HG02938 (cell line): ENCODE measurements at regions not wholly inside any gene's neighbourhood (a gene's known extent, or its start where the extent isn't known, plus 50 kb on each side); places are given as distances from the start of the nearest gene placed in this dataset.
A peak's percentile ranks its signal among the peaks of the same experiment; 100 is the strongest.

Experiments
- ATAC-seq: cut with Tn5 transposase; IDR thresholded peaks from one replicate; pipeline ENCODE4 v1.9.1; 2021; ENCODE audit warnings: mild to moderate bottlenecking, moderate library complexity; ENCODE audit not compliant: unreplicated experiment

- ATAC-seq: no peak
Observed at GRCh38 chr2:126512026-126512425, 143.9 kb upstream of the GYPC start.

- ATAC-seq: no peak
Observed at GRCh38 chr2:126513033-126513432, 142.9 kb upstream of the GYPC start.

- ATAC-seq: no peak
Observed at GRCh38 chr2:126515471-126515870, 140.5 kb upstream of the GYPC start.

GRCh38 chr2:126518196-126518595 lies 137.8 kb upstream of the GYPC start:
- ATAC-seq: no peak

GRCh38 chr2:126527836-126528490 lies 128.0 kb upstream of the GYPC start:
- peak; percentile 78 for ATAC-seq

DNA sequence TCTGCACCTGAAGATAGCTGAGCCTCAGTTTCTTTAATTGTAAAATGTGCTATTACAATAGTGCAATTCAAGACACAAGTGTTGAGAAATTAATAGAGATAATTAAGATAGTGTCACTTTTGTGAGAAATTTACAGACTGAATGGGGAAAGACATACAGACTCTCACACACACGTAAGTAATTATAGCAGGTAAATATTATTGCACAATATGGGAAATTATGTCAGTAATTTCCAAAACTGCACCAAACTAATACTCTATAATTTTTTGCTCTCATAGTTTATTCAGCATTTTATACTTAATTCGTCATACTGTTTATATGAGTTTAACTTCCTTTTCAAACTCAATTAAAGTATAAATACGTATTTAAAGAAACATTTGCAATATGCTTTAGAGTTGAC lies 124.9 kb upstream of the GYPC start:
- no peak for ATAC-seq

DNA sequence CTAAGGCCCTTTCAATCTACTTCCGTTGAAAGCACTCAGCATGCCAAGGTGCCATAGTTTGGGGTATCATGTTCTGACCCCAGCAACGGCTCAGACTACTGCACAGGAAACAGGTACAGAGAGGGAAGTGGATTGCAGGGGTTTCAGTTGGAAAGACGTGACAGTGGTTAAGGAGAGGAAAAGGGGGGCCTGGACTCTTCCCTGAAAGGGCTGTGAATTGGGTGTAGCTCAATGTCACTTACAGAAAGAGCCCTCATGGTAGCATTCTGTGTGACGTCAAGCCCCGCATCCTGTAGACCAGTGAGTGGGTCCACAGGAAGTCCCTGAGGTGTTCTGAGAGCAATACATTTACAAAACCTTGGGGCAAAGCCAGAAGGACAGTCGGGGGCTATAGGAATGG lies 121.5 kb upstream of the GYPC start:
- peak; percentile 59 for ATAC-seq

- ATAC-seq: no peak
Observed at GRCh38 chr2:126535408-126535807, 120.5 kb upstream of the GYPC start.

DNA sequence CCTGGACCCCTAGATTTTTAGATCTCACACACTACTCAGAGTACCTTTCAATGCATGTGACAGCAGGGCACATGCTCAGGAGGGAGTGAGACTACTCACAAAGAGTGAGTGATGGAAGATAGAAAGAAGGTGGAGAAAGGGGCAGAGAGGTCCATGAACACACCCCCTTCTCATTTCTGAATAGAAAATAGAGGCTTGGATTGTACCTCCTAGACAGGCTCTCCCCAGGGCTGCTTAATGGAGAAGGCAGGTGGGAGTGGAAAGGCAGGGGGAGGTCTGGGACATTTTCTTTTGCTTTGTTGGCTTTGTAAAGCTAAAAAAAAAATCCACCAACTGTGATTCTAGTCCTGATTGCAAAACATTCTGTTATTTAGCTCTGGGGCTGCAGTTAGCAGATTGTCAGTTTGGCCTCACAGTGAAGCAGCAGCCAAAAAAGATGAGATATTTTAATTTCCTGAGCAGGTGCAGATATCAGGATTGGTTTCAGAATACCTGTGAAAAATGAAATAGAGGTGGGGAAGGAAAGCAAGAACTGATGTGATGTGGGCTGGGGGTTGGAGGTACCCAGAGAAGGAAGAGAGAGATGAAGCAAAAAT lies 119.3 kb upstream of the GYPC start:
- ATAC-seq: no peak

DNA sequence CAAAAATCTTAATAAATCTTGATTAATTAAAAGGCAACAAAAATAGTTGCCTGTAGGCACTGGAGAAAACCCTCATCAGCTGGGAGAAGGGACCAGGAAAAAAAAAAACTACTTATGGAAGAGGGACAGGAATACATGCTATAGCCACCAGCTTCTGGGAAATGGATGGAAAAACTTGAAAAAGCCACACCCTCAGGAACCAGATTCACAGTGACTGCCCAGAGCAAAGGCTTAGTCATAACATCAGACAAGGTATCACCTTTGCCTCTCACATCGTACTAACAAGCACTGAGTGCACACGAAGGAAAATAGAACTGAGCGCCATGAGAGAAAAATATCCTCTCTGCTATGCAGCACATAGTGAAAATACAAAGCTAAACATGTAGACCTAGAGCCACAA lies 116.9 kb upstream of the GYPC start:
- no peak for ATAC-seq

DNA sequence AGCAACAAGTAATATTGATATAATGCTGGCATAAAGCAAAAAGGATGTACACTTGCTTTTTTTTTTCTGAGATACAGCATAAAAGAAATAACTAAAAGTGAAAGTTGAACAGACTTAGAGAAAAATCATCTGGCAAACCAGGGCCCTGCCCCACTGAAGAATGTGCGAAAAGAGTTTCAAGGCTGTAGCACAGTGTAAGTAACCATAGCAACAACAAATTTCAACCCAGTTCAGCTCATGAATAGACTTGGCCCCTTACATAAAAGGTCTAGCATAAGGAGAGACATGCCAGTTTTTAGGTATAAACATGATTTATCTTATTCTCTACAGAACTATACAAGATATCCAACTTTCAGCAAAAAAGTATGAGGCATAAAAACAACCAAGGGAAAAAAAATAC lies 113.7 kb upstream of the GYPC start:
- no peak for ATAC-seq

GRCh38 chr2:126543081-126543480 lies 112.9 kb upstream of the GYPC start:
- ATAC-seq: no peak

DNA sequence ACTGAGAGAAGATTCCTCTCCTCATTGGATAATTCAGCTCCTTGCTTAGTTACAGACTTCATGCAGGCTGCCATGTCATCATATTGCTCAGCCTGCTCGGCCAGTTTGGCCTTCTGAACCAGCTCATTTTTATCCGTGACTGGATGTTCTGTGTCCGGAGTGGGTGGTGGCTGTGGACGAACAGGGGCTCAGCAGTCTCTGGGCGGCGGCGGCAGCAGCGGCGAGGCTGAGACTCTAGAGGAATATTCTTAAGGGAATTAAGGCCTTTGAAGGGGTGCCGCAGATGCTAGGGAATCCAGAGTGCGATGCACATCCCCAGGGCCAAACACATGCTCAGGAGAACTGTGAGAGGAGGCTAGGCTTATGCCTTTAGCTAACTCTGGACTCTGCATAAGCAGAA lies 97.9 kb upstream of the GYPC start:
- no peak for ATAC-seq

GRCh38 chr2:126568734-126569133 lies 87.2 kb upstream of the GYPC start:
- ATAC-seq: no peak

- no peak for ATAC-seq
Observed at GRCh38 chr2:126571403-126571802, 84.6 kb upstream of the GYPC start.

DNA sequence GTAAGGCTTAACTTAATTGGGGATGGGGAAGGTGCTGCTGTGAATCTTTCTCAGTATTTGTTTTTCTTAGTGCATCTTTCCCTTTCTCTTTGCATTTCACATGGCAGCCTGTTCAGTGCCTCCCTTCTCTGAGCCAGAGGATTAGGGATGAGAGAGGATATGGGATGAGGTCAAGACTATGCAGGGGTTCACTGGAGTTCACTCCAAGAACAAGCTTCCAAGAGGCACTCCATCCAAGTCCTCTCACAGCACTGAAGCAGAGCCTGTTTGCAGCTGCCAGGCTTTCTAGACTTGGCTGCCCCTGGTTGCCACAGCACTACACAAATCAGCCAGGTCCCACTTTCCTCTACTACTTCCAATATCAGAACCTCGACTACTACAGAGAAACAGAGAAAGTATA lies 80.3 kb upstream of the GYPC start:
- ATAC-seq: no peak

GRCh38 chr2:126579868-126580267 lies 76.1 kb upstream of the GYPC start:
- no peak for ATAC-seq

GRCh38 chr2:126586317-126586716 lies 69.6 kb upstream of the GYPC start:
- no peak for ATAC-seq

GRCh38 chr2:126599062-126599461 lies 56.9 kb upstream of the GYPC start:
- ATAC-seq: no peak

DNA sequence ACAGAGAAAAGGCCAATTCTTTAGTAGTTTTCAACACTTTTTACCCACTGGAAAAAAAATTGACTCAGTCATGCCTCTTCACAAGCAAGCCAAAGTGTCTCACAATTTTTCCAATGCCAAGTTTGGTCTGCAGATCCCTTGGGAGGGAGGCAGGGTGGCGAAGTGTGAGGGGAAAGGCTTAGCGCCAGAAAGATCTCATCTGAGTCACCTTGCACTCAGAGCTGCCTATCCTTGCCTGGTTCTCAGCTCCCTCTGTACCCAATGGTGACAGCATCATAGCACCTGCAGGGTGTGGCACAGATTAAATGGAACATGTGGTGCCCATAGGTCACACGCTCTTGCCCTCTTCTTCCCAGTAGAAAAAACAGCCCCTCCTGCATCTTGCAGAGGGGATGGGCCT lies 55.2 kb upstream of the GYPC start:
- no peak for ATAC-seq

GRCh38 chr2:126602334-126602733 lies 53.6 kb upstream of the GYPC start:
- ATAC-seq: no peak
